GM19238 (cell line): ENCODE measurements at regions not wholly inside any gene's neighbourhood (a gene's known extent, or its start where the extent isn't known, plus 50 kb on each side); places are given as distances from the start of the nearest gene placed in this dataset.

Experiments used
- DNase-seq: peaks from one replicate; pipeline ENCODE4 v3.0.0; 2011; ENCODE audit warnings: low spot score; ENCODE audit not compliant: insufficient read length

DNA sequence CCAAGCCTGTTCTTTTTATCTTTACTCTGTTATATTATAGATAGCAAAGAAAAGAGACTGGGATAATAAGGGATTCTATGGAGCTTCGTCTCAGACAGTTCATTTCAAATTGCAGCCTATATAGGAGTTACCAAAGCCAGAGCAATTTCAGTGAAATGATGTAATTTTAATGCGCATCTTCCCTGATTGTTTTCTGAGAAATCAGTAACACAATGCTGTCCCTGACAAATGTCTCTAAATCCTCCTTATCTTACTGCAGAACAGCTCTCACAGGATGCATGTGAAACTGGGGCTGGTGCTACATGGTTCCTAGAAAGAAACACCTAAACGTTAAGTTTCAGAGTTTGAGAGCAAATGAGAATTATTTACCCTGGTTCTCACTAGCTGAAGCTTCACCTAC is 467.9 kb upstream of the ANO3 start:
- DNase-seq, result no peak

DNA sequence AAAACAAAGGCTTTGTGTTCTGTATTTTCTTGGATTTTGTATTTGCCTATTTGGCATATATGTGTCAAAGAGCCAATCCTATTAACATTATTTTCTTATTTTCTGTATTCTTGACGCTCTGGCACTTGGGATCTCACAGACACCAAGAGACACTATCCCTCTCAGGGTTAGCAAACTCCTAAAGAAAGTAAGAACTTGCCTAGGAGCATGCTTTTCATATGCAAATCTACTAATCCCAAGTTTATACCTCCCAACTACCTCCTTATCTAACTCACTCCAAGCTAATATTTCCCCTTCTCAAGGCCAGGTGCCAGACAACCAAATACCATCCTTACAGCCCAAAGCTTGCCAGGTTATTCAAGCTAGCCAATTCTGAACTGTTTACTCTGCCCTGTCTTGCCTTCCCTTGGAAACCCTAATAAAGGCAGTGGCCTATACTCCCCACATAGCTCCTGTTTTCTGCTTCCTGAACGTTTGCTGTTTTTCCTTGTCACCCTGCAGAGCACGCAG is 455.4 kb upstream of the ANO3 start:
- DNase-seq, result no peak

DNA sequence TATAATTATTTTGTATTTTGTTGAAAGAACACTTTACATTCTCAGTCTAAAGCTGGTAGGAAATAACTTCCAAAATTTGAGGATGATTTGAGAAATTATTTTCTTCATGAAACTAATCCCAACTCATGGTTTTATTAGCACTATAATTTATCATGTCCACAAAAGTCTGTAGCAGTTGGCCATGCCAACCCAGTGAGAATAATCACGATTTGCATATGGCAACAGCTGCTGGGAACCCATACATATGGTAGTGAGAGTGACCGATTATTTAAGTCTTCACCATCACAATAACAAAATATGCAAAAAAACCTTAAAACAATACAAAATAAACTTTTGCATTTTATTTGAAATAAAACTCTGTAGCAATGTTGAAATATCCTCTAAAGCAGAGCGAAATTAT is 445.9 kb upstream of the ANO3 start:
- DNase-seq, result no peak

DNA sequence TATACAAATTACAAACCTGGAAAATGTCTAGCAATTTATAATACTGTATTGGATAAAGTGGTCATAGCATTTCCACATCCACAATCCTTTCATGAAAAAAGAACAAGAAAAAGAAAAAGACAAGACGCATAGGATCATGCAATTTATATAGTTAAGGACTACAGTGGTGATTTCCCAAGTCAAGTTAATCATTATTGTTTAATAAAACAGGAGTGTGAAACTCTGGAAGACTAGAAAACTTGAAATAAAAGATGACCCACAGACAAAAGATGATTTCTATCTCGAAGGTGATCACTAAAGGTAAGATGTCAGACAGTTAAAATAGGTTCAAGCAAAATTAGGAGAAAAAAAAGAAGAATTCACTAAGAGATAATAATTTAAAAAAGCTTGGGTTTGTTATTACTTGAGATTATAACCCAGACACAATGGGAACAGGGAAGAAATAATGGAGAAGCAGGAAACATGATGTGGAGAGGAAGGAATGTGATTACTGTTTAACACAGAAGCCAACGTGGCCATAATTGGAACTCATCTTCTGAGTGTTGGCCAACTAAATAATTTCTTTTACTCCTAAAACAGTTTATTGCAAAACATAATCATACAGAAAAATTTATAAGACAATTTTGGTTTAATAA is 441.2 kb upstream of the ANO3 start:
- DNase-seq, result no peak

DNA sequence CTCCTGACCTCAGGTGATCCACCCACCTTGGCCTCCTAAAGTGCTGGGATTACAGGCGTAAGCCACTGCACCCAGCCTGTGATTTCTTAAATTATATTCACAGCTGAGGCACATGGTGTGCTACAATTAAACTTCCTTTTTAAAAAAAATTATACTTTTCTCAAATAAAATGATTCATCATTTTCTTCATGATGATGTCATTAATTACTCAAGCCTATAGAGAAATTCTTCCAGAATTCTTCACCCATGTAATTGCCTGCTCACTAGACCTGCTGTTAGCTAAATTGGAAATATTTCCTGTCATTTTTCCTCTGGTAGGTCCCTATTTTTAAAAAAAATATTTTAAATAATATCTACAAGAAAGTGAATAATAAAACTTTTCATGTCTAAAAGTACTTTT is 440.0 kb upstream of the ANO3 start:
- no peak for DNase-seq

DNA sequence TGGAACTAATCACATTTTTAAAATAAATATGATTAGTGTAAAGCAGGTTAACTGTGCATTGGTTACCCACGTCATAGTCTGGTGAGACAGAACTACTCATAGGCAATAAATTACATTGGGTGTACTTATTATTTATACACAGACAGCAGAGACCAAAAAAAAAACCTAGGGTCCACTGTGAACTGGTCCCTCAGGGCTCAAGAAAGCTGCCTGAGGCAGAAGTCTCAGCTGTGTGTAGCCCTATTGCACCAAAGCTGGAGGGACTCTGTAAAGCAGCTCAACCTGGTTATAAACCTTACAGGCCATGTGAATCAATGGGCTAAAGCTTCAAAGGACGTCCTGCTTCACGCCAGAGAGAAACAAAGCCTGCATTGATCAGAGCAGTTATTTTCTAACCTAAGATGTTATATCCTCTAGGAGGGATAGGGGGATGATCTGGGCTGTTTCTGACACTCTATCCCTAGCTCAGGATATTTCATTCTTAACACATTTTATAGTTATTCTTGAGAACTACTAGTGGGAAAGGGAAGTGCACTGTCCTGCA is 432.2 kb upstream of the ANO3 start:
- DNase-seq, result no peak

DNA sequence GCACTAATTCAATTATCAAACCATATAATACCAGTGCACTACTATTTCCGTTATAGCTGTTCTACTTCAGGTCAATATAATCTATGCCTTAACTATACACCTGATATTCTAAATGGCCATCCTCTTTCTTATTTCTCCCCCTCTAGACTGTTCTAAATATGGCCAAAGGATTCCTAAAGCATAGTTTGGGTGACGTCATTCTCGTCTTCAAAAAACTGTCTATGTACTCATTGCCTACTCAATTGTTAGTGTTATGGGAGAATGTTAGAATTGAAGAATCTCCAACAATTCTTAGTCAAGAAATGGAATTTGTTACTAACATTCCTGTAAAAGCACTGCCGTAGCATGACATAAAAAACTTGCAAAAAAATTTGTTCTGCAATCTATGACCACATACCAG is 431.1 kb upstream of the ANO3 start:
- no peak for DNase-seq

DNA sequence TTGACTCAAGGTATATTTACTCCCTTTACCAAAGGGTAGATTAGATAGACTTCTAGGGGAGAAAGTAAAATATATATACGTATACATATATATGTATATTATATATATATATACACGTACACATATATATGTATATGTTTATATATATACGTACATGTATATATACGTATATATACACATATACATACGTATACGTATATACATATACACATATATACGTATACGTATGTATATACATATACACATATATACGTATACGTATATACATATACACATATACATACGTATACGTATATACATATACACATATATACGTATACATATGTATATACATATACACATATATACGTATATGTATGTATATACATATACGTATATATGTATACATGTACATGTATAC is 430.5 kb upstream of the ANO3 start:
- DNase-seq, result no peak

DNA sequence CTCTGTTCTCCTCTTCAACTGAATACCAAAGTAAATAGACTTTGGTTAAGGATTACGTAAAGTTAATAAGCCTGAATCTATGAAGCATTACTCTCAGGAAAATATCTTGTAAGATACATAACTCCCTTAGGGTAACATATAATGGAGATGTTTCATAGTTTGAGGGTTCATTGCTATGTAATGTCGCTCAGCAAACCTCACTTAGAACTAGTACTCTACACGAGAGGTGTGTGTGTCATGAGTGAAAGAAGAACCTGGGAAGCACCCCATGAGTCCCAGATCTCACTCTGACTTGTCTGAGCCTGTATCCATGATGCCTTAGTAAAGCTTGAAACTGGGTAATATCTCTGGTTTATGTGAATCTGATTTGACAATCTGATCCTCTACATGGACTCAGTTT is 429.5 kb upstream of the ANO3 start:
- no peak for DNase-seq

DNA sequence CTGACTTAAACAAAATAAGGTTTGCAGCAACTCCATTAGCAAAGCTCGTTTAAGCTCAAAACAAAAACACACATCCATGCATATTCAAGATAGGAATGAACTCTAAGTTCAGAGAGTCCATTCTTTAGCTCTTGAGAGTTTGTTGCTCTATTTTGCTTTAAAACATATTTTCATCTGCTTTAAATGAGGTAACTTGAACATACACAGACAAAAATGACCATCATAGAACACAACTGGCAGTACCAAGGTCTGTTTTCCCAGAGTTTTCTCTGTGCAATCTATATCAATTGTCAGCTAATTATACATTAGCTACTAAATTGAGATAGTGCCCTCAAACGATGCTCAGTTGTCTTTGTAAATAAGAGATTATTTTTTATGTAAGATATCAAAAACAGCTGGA is 423.2 kb upstream of the ANO3 start:
- DNase-seq, result no peak

DNA sequence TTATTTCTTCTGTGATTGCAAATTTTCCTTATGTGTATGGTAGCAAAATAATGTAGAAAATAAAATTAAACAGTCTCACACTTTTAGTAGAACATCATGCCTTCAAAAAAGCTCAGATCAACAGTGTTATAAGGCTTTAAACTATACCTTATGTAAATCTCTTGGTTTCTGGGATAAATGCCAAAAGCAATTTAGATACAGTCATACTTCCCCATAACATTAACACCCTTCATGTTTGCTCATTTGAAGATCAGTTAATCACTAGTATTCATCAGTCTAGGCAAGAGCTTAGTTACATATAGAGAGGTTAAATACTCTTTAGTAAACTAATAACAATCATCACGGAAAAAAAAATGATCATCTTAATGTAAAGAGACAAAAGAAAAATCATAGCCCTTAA is 421.8 kb upstream of the ANO3 start:
- no peak for DNase-seq

DNA sequence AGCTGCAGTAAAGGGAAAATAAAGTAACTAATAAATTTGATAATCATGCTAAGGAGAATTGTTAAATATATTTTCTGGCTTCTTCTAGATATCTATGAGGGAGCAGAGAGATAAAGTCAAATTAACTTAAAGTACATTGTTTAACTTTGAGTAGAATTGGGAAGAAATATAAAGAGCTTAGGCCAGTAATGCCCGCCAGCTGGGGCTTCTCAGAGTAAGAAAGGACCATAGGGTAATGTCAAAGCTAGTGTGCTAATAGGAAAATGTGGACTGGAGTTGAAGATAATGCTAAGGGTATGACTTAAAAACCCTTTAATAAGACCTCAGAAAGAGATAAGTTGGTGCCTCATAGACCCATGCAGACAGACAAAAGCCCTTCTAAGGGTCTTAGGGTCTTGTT is 411.6 kb upstream of the ANO3 start:
- DNase-seq, result no peak

DNA sequence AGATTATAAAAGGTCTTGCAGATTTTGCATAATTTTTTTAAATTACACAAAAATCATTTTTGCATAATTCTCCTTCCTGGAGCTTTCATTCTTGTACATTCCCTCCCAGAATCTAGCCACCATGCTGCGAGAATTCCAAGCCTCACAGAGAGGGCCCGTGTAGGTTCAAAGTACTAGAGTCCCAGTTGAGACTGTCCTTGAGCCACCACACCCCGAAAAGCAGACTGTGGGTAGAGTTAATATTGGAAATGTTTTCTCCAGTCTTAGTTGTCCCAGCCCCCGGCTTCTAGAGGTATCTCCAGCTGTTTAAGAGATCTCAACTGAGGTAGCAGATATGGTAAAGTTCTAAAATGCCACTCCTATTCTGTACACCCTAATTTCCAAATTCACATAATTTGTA is 407.3 kb upstream of the ANO3 start:
- no peak for DNase-seq

DNA sequence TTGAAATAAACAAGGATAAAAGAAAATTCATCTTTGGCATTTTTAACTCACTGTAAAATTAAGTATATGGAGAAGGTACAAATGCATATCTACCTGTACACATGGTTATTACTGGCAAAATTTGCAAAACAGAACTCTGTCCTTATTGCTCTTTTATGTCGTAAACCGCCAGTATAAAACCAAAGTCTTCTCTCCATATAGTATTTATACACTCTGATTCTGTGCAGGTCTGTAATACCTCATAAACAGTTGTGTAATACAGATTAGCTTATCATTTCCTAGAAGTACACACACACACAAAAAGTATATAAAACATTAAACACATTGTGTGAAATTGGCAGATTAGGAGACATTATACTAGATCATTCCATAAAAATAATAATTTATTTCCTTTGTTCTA is 406.6 kb upstream of the ANO3 start:
- DNase-seq, result no peak

DNA sequence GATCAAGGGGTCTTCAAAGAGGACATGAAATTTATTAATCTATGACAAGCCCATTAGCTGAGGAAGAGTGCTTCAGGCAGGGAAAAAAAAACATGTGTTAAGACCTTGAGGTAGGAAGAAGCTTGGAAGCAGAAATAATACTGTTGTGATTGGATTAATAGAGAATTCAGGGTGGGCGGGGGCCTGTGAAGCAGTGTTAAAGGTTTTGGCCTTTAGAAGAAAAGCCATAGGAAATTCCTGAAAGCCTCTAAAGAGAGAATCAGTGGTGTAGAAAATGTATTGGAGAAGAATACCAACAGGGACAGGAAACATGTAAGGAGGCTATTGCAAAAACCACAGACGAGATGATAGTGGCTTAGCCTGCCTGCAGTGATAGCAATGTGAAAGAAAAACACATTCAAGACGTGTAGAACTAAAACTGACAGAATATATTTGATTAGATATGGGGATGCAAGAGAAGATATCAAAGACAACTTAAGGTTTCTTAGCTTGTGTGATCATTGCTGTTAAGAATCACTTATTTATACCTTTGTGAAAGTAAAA is 404.4 kb upstream of the ANO3 start:
- no peak for DNase-seq

DNA sequence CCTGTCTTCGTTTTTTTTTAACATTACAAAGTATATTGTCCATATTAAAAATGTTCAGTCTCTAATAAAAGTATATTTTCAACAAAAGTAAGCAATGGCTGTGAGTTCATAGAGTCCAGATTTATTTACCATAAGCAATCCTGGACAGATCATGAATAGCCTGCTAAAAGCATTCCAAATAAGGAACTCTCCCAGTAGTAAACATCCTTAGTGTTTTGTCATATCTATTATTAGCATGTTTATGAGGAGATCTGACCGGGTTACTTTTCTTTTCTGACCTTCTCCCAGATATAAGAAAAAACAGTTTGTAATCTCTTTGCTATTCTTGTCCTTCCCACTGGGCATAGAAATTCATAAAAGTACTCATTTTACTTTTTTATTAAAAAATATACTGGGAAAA is 403.9 kb upstream of the ANO3 start:
- no peak for DNase-seq

DNA sequence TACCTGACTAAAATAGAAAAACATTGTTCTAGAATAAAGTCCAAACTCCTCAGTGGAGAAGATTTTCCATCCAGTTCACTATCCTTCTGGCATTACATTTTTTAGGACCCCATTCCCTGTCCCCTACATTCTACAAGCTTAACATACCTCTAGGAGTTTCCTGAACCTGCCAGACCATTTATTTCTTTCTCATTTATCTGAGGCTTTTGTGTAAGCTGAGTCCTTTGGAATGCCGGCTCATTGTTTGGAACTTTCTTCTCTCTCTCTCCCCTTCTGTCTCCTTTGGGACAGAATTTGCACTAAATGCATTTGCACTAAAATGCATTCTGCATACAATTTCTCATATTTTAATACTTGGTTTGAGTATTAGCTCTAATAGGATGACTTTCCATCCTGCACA is 393.0 kb upstream of the ANO3 start:
- DNase-seq, result no peak

DNA sequence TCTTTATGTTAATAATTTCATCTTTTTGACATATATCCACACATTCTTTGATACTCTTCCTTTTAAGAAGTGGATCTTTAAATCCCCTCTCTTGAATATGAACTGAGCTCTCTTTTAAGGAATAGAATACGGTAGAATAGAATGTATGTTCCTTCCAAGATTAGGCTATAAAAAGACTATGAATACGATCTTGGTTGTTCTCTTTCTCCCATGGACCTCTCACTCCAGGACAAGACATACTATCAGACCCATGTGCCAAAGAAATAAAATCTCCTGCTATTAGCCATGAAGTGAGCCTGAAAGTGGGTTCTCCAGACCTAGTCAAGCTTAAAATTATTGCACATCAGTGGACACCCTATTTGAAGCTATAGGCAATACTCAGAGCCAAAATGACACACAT is 392.2 kb upstream of the ANO3 start:
- DNase-seq, result no peak

DNA sequence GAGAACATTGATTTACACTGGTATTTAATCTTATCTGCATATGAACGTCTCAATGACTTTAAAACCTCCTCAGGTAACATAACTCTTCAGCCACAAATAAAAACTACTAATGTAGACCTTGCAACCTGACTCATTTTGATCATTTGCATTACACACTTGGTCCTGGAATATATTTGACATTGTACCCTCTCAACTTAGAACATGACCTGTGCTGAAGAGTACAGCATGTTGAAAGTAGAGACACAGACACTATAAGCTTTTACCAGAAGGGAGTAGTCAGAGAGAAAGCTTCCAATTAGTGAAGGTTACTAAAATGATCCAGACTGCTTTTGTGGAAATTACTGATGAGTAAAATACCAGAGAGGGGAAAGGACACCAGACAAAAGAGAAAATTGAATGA is 390.6 kb upstream of the ANO3 start:
- DNase-seq, result no peak

DNA sequence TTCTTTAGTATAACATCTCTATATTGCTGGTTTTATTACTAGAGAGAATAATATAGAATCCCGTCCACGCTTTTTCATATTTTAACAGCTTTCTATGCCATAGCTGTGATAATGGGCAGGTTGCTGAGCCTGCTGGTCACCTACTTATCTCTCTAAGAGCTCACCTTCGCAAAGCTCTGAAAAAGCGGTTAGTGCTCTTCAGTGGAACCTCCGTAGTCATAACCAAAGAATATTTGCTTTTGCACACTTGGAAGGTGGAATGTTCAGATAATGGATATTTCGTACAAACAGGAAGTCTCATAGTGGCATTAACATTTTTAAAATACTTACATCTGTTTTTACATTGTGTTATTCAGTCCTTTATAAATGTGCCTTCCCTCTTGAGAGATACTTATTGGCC is 388.9 kb upstream of the ANO3 start:
- DNase-seq, result no peak

DNA sequence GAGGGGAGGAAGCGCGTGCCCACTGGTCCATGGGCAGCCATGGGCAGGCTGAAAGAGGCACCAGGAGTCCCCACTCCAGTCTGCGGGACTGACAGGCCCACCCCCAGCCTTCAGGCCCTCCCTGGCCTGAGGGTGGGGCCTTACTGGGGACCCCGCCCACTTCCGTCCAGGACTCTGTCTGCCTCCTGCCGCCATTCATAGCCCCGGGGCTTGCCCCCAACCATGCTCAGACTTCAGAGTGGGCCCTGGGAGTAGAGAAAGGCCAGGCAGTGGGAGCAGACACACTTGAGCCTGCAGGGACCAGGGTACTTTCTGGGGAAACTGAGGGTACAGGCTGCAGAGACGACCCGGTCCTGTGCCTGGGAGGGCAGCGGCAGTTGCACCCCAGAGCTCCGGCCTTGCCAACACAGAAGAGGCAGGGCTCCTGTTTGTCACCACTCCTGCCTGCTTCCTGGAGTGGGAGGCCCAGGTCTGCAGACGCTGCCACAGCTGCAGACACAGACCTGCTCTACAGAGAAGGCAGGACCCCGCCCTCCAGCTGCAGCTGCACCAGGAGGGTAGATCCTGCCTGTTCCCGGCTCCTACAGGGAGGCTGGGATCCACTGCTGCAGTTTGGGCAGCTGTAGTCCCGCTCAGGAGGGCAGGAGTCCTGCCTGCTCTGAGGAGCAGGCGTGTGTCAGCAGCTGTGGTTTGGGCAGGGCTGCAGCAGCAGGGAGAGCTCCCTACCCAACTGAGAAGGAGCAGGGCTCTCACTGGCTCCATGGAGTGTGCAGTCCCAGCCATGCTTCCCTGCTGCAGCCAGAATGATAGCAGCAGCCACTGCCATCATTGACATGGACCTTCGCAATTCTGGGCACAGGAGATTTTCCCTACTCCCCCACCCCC is 387.9 kb upstream of the ANO3 start:
- DNase-seq, result no peak

DNA sequence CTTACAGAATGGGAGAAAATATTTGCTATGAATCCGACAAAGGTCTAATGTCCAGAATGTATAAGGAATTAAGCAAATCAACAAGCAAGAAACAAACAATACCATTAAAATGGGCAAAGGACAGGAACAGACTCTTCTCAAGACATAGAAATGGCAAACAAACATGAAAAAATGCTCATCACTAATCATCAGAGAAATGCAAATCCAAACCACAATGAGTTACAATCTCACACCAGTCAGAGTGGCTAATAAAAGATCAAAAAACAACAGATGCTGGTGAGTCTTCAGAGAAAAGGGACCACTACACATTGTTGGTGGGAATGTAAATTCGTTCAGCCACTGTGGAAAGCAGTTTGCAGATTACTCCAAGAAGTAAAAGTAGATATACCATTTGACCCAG is 382.0 kb upstream of the ANO3 start:
- no peak for DNase-seq
